ENCODE measurements at regions not wholly inside any gene's neighbourhood (a gene's known extent, or its start where the extent isn't known, plus 50 kb on each side); places are given as distances from the start of the nearest gene placed in this dataset.
"Not testable (repeated sequence)": the region's sequence is repeated elsewhere in the genome, so short reads cannot be mapped to it uniquely, and the experiment has no call there.

DNA sequence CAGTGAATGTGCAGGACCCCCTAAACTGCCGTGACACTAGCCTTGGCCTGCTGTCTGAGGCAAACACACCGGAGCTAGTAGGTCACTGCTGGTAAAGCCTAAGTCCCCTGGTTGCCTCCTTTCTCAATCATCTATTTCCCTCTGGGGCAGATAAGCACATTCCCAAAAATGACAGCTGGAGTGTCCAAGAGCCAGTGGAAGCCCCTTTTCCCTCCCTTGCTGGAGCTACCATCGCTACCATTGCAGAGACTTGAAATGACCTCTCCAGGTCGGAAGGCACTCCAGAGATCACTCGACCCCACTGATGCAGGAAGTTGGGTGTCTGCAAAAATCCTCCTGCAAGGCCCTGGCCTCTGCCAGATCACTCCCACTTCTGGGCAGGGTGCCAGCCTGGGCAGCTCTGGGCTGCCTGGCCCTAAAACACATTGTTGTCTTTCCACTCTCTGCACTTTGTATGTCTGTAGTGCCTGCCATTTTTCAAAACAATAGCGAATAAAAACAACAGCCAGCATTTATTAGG lies 235.9 kb downstream of the BCL2L11 start:
- not testable (repeated sequence) for H3K4me2 ChIP-seq; H3K4me1 ChIP-seq (ENCODE audit: insufficient read depth); H3K27me3 ChIP-seq; H4K20me1 ChIP-seq (ENCODE audit: insufficient read depth, poor library complexity, severe bottlenecking); H3K79me2 ChIP-seq; H3K36me3 ChIP-seq (replicated peaks; ENCODE audit: insufficient read depth, low read depth); H3K9me3 ChIP-seq (ENCODE audit: low read depth); DNase-seq (ENCODE audit: low spot score); H3K4me3 ChIP-seq; H3K9me2 ChIP-seq (replicated peaks; ENCODE audit: insufficient read depth); H2AFZ ChIP-seq
- WGBS (ENCODE audit: low lambda C conversion rate, missing lambda C conversion rate), result 61% methylated on average over 5 of the region's 6 CpGs
- H3K27ac ChIP-seq, result peak overlapping the region; percentile 66

DNA sequence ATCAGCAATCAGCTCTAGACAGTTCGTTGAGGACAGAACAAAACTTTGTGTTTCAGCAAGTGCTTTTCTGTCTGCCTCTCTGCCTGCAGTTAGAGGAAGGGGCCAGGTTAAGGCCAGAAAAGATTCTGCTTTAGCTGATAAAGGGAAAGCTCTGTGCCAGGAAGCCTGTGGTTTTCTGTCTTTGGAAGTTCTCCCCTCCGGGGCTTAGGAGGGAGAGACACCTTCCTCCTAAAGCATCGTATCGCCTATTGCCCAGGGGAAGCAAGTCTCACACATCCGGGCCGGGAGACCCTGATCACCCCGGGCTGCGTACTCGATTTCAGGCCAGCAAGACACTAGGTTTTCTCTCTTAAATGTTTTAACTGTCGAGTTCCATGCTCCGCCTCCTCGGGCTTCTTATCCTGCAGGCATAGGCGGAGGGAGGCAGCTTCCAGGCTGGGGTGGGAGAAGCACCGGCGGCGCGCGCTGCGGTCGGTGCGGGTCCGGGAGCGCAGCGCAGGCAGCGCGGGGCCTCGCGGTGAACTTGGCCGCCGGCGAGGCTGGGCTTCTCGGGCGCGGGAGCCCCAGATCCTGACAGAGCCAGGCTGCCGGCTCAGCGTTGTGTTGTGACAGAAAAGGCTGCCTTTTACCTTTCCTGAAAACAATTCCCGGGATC lies 245.4 kb downstream of the BCL2L11 start:
- not testable (repeated sequence) for H3K9me2 ChIP-seq (replicated peaks; ENCODE audit: insufficient read depth); H3K9me3 ChIP-seq (ENCODE audit: low read depth); H3K4me3 ChIP-seq; H3K4me1 ChIP-seq (ENCODE audit: insufficient read depth); H4K20me1 ChIP-seq (ENCODE audit: insufficient read depth, poor library complexity, severe bottlenecking); H3K79me2 ChIP-seq; H3K27me3 ChIP-seq; H3K36me3 ChIP-seq (replicated peaks; ENCODE audit: insufficient read depth, low read depth)
- WGBS (ENCODE audit: low lambda C conversion rate, missing lambda C conversion rate), result 12% methylated on average over 36 of the region's 37 CpGs
- Histone ChIP-seq H3K27ac (peak overlapping the region; percentile 28), H3K4me2 (peak overlapping the region; percentile 67), H2AFZ (peak overlapping the region; percentile 16)
- peak; percentile 16 for DNase-seq (ENCODE audit: low spot score)

DNA sequence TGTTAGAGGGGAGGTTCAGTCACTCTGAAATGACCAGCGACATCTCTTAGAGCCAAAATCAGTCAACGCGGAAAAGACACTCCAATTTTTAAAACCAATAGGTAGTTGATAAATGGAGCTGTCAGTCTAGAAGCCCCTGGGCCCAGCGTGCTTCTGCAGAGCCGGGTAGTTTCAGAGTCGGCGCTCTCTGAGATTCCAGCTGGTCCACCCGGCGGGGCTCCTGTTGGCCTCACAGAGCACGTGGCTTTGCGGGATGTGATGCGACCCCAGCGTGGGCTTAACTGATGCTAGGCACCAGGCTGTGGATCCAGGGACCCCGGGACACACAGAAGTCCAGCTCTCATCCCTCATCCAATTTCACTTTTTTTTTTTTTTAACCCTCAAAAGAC lies 245.9 kb downstream of the BCL2L11 start:
- 70% methylated on average over 10 of the region's 14 CpGs for WGBS (ENCODE audit: low lambda C conversion rate, missing lambda C conversion rate)
- H2AFZ ChIP-seq; H4K20me1 ChIP-seq (ENCODE audit: insufficient read depth, poor library complexity, severe bottlenecking); H3K9me3 ChIP-seq (ENCODE audit: low read depth); H3K36me3 ChIP-seq (replicated peaks; ENCODE audit: insufficient read depth, low read depth); H3K9me2 ChIP-seq (replicated peaks; ENCODE audit: insufficient read depth); H3K4me1 ChIP-seq (ENCODE audit: insufficient read depth); H3K79me2 ChIP-seq; H3K4me3 ChIP-seq; DNase-seq (ENCODE audit: low spot score); H3K27me3 ChIP-seq: not testable (repeated sequence)
- H3K4me2 ChIP-seq, result peak overlapping the region; percentile 67
- H3K27ac ChIP-seq, result peak overlapping the region; percentile 28

DNA sequence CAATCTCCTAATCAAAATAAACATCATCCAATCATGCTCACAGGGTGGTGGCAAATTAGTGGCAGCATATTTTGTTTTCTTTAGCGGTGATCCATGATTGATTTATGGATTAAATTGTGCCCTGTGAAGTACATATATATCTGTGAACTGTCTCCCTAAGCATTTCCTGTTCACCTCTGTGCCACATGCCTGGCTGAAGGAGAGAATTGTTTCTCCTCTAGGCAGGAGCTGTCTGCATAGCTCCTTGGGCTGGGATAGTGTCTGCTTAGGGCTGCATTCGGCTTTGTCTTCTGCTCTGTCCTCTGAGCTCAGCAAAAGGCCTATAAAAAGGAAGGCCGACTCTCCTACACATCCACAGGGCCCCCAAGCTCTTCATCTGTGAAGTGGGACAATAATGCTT lies 246.4 kb downstream of the BCL2L11 start:
- H4K20me1 ChIP-seq (ENCODE audit: insufficient read depth, poor library complexity, severe bottlenecking); H3K79me2 ChIP-seq; H3K4me2 ChIP-seq; H3K4me3 ChIP-seq; H3K9me3 ChIP-seq (ENCODE audit: low read depth); H3K36me3 ChIP-seq (replicated peaks; ENCODE audit: insufficient read depth, low read depth); H3K27ac ChIP-seq; H3K9me2 ChIP-seq (replicated peaks; ENCODE audit: insufficient read depth); H3K27me3 ChIP-seq; H3K4me1 ChIP-seq (ENCODE audit: insufficient read depth); H2AFZ ChIP-seq; DNase-seq (ENCODE audit: low spot score): not testable (repeated sequence)
- 60% methylated on average over 3 of the region's 3 CpGs for WGBS (ENCODE audit: low lambda C conversion rate, missing lambda C conversion rate)

DNA sequence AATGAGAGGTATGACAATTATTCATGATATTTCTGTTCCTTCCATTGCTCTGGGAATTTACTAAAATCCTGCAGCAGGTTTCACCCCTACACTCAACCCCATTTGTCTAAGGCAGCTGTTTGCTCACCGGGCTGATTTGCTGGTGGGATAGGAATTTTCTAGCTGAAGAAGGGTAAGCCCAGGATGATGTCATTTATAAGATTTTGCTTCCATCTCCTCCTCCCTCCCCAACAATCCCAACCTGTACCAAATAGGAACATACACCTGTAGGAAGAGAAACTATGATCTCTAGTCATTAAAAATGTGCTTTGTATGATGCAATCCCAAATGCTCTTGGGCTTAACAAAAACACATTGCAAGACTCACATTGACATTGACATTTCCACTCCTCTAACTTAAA lies 247.2 kb downstream of the BCL2L11 start:
- H3K79me2 ChIP-seq; DNase-seq (ENCODE audit: low spot score); H3K4me2 ChIP-seq; H3K9me3 ChIP-seq (ENCODE audit: low read depth); H3K4me1 ChIP-seq (ENCODE audit: insufficient read depth); H3K36me3 ChIP-seq (replicated peaks; ENCODE audit: insufficient read depth, low read depth); H3K27ac ChIP-seq; H2AFZ ChIP-seq; H3K4me3 ChIP-seq; H3K27me3 ChIP-seq; H3K9me2 ChIP-seq (replicated peaks; ENCODE audit: insufficient read depth); H4K20me1 ChIP-seq (ENCODE audit: insufficient read depth, poor library complexity, severe bottlenecking): not testable (repeated sequence)
- WGBS (ENCODE audit: low lambda C conversion rate, missing lambda C conversion rate), result 45% methylated on average over 1 of the region's 1 CpG

DNA sequence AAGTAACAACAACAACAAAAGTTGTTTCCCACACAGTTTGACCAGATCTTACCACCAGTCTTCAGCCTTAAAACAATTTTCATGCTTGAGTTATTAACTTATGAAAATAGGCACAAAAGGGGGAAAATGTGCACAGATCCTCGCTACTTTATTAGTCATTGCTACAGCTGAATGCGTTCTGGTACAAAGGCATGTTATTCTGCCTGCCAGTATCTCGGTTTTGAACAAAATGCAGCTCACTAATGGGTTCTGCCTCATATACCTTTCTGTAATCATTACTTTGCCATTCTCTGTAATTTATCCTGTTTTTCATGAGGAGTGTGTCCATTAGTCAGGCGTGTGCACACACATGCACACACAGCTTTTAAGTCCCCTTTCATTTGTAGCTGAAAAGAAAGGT lies 247.6 kb downstream of the BCL2L11 start:
- H4K20me1 ChIP-seq (ENCODE audit: insufficient read depth, poor library complexity, severe bottlenecking); H3K4me1 ChIP-seq (ENCODE audit: insufficient read depth); H3K27me3 ChIP-seq; H3K36me3 ChIP-seq (replicated peaks; ENCODE audit: insufficient read depth, low read depth); H3K27ac ChIP-seq; H3K4me3 ChIP-seq; H3K4me2 ChIP-seq; H3K79me2 ChIP-seq; H2AFZ ChIP-seq; H3K9me2 ChIP-seq (replicated peaks; ENCODE audit: insufficient read depth); DNase-seq (ENCODE audit: low spot score); H3K9me3 ChIP-seq (ENCODE audit: low read depth): not testable (repeated sequence)
- no CpG with 5 or more reads among the region's 4 CpGs for WGBS (ENCODE audit: low lambda C conversion rate, missing lambda C conversion rate)

DNA sequence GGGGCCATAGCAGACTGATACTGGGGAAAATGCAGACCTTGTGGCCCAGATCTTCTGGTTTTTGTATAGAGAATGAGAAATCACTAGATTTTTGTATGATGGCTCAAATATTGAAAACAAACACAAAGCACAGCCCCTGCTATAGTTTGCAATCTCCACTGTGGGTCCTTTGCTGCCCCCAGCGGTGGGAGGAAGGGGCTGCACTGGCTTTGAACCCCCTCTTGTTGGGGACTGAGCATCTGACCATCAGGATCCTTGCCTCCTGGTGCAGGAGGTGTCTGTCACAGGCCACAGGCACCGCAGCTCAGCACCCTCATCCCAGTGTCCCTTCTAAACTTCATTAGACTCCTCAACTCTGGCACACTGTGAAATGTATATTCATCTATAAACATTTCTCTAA lies 252.3 kb downstream of the BCL2L11 start:
- H3K36me3 ChIP-seq (replicated peaks; ENCODE audit: insufficient read depth, low read depth); H3K27me3 ChIP-seq; H3K4me2 ChIP-seq; H3K9me3 ChIP-seq (ENCODE audit: low read depth); H3K27ac ChIP-seq; DNase-seq (ENCODE audit: low spot score); H4K20me1 ChIP-seq (ENCODE audit: insufficient read depth, poor library complexity, severe bottlenecking); H3K4me1 ChIP-seq (ENCODE audit: insufficient read depth); H3K79me2 ChIP-seq; H3K4me3 ChIP-seq; H3K9me2 ChIP-seq (replicated peaks; ENCODE audit: insufficient read depth); H2AFZ ChIP-seq: not testable (repeated sequence)
- no CpG with 5 or more reads among the region's 2 CpGs for WGBS (ENCODE audit: low lambda C conversion rate, missing lambda C conversion rate)

DNA sequence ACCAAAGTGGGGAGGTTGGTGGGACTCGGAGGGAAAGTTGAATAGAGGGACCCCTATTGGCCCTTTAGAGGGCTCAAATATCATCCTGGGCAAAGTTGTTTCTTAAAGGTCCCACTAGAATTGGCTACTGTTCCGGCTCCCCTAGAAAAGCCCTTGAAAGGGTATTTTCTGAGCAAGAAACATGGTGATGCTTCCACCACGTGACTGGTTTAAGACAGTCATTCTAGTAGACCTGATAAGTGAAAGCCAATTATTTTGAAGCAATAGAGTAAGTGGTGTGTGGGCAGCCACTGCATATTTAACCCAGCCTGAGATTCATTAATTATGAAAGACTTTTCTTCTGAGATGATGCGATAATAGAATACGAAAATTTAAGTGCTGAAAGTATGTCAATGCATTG lies 253.3 kb downstream of the BCL2L11 start:
- H3K4me3 ChIP-seq; H3K27ac ChIP-seq; H3K27me3 ChIP-seq; H4K20me1 ChIP-seq (ENCODE audit: insufficient read depth, poor library complexity, severe bottlenecking); H2AFZ ChIP-seq; H3K4me2 ChIP-seq; H3K9me3 ChIP-seq (ENCODE audit: low read depth); H3K4me1 ChIP-seq (ENCODE audit: insufficient read depth); H3K9me2 ChIP-seq (replicated peaks; ENCODE audit: insufficient read depth); DNase-seq (ENCODE audit: low spot score); H3K79me2 ChIP-seq; H3K36me3 ChIP-seq (replicated peaks; ENCODE audit: insufficient read depth, low read depth): not testable (repeated sequence)
- WGBS (ENCODE audit: low lambda C conversion rate, missing lambda C conversion rate), result 87% methylated on average over 5 of the region's 5 CpGs

DNA sequence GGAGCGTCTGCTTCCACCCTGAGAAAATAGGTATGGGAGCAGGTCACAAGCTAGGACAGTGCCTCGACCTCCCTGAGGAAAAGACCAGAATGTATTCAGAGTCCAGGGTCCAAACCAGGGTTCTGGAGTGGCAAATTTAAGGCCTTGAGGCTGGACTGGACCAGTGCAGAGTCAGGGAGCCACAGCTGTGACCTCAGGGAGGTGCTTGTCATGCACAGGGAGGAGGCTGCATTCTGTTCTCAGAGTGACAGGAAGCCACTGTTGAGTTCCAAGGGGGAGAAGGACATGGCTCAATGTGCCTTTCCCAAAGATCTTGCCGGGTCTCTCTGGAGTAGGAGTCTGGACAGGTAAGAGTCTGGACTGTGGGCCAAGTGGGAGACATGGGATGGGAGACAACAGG lies 254.0 kb downstream of the BCL2L11 start:
- H3K4me1 ChIP-seq (ENCODE audit: insufficient read depth); DNase-seq (ENCODE audit: low spot score); H3K27ac ChIP-seq; H3K36me3 ChIP-seq (replicated peaks; ENCODE audit: insufficient read depth, low read depth); H4K20me1 ChIP-seq (ENCODE audit: insufficient read depth, poor library complexity, severe bottlenecking); H3K9me3 ChIP-seq (ENCODE audit: low read depth); H3K4me2 ChIP-seq; H3K27me3 ChIP-seq; H3K4me3 ChIP-seq; H3K9me2 ChIP-seq (replicated peaks; ENCODE audit: insufficient read depth); H3K79me2 ChIP-seq; H2AFZ ChIP-seq: not testable (repeated sequence)
- WGBS (ENCODE audit: low lambda C conversion rate, missing lambda C conversion rate), result 100% methylated on average over 1 of the region's 3 CpGs
